Body of pancreas (tissue), 4 donors: ENCODE measurements at regions not wholly inside any gene's neighbourhood (a gene's known extent, or its start where the extent isn't known, plus 50 kb on each side); places are given as distances from the start of the nearest gene placed in this dataset.

ENCODE experiments used
- ATAC-seq: fragments of 150-250 bp; one replicate; pipeline ENCODE4 v1.9.1; 2016
- DNase-seq, 4 donors: peaks; one replicate each; pipeline ENCODE4 v3.0.0-alpha.2; 2019
- H3K27ac ChIP-seq, 4 donors: fragments of 200-600 bp; sonication (generic); 1 replicate in 3 of 4; 2 replicates in 1 of 4; pipeline versions ENCODE4 v1.5.1 to v1.6.1; 2016 to 2019; ENCODE audit warnings: mild to moderate bottlenecking in 1 of 4, mixed read lengths in 1 of 4, moderate library complexity in 1 of 4
- H3K27me3 ChIP-seq, 2 donors: fragments of 200-600 bp; sonication (generic); one replicate each; pipeline ENCODE4 v1.6.0; 2016; ENCODE audit warnings: mild to moderate bottlenecking in 1 of 2
- H3K36me3 ChIP-seq, 2 donors: fragments of 200-600 bp; sonication (generic); replicated peaks in 1 of 2; 2 replicates each; pipeline ENCODE4 v1.5.1; 2016; ENCODE audit warnings: low read depth in 2 of 2; ENCODE audit not compliant: insufficient read depth in 1 of 2
- H3K4me1 ChIP-seq: fragments of 200-600 bp; sonication (generic); one replicate; pipeline ENCODE4 v1.6.0; 2016
- H3K4me3 ChIP-seq, 2 donors: fragments of 200-600 bp; sonication (generic); 1 replicate in 1 of 2; 2 replicates in 1 of 2; pipeline ENCODE4 v1.5.1; 2016 to 2019
- H3K9me3 ChIP-seq, 3 donors: fragments of 200-600 bp; sonication (generic); 1 replicate in 2 of 3; 2 replicates in 1 of 3; pipeline ENCODE4 v1.5.1; 2016
- POLR2A ChIP-seq, 3 donors: fragments of 450-650 bp; IDR thresholded peaks; one replicate each; pipeline ENCODE4 v1.6.1; 2016; ENCODE audit warnings: antibody characterized with exemption in 3 of 3, mild to moderate bottlenecking in 2 of 3
- WGBS, 2 donors: methylation state at CpG; one replicate each; pipeline ENCODE4 v1.1.5; 2017; 5-methylcytosine and 5-hydroxymethylcytosine counted together
- intact Hi-C: fragments of 100-400 bp; cut with DNase I; formaldehyde crosslinking; loops from one replicate; pipeline ENCODE4 v1.15.1; 2023
- TF ChIP-seq, protein P1 (sequence below), 7 experiments: fragments of 450-650 bp in 4 of 7; fragments of 200-600 bp in 3 of 7; sonication (generic) in 3 of 7; IDR thresholded peaks; one replicate each; pipeline ENCODE4 v1.5.1; 2016 to 2019; ENCODE audit warnings: antibody characterized with exemption in 7 of 7

DNA sequence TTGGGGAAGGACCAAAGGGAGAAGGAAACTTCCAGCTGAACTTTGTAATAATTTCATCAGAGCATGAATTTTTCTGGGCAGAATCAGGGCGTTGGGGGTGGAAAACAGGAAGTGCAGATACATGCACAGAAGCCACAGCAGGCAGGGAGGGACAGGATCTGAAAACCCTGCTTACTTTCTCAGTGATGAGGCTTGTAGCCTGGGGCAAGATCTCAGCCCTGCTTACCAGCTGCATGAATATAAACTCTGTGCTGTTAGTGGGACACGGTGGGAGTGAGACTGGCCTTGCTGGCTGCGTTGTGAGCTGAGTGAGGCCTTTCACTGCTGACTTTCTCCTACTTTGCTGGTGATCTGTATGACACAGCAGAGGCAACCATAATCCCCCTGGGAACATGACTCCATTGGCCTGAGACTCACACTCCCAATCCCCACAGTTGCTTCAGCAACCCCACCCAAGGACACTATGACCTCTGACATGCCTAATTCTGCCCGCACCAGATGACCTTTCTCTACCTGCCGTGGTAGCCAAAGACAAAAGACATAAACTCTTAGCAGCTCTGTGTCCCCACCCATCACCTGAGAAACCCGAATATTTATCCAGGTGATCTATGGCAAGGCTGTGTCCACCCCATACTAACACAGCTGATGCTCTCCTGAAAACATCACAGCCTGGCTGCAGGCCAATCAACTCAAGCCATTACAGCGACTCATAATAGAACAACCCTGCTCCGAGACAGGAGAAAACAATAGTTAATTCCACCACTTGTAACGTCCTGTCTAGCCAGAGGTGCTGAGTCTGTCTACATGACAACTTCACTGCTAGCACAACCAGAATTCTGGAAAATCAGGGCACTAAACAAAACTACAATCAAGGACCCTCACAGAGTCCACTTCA is 190.7 kb upstream of the CHRM2 start:
- no peak for ATAC-seq
- no peak for TF ChIP-seq POLR2A (IDR thresholded peaks at IDR 0.05)
- intact Hi-C loops: no loop called here
- WGBS, 2 donors: 65 to 72% methylated on average over 7 to 9 of the region's 9 CpGs
- Histone ChIP-seq H3K27ac (no peak overlapping the region), H3K9me3 (no peaks in the 10 kb centered on the region), H3K4me3 (no peak overlapping the region), H3K4me1 (no peaks in the 10 kb centered on the region), H3K36me3 (no peaks in the 10 kb centered on the region), H3K27me3 (no peaks in the 10 kb centered on the region)
- no peak for DNase-seq

DNA sequence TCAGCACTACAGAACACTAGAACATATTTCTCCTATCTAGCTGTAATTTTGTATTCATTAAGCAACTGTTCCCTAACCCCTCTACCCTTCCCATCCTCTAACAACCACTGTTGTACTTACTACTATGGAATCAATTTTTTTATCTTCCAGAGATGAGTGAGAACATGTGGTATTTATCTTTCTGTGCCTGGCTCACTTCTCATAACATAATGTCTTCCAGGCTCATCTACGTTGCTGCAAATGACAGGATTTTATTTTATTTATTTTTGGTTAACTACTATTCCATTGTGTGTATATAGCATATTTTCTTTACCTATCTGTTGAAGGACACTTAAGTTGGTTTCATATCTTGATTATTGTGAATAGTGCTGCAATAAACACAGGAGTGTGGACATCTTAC is 200.9 kb upstream of the CHRM2 start:
- no peak overlapping the region for H3K27ac ChIP-seq
- DNase-seq (no peak), ATAC-seq (no peak)
- intact Hi-C loops: no loop called here
- H3K4me1 ChIP-seq: no peaks in the 10 kb centered on the region
- no peaks in the 10 kb centered on the region for H3K36me3 ChIP-seq
- no peaks in the 10 kb centered on the region for H3K9me3 ChIP-seq
- no peak overlapping the region for H3K4me3 ChIP-seq
- 39 to 48% methylated on average over 1 of the region's 1 CpG for WGBS, 2 donors
- TF ChIP-seq, protein P1, sequence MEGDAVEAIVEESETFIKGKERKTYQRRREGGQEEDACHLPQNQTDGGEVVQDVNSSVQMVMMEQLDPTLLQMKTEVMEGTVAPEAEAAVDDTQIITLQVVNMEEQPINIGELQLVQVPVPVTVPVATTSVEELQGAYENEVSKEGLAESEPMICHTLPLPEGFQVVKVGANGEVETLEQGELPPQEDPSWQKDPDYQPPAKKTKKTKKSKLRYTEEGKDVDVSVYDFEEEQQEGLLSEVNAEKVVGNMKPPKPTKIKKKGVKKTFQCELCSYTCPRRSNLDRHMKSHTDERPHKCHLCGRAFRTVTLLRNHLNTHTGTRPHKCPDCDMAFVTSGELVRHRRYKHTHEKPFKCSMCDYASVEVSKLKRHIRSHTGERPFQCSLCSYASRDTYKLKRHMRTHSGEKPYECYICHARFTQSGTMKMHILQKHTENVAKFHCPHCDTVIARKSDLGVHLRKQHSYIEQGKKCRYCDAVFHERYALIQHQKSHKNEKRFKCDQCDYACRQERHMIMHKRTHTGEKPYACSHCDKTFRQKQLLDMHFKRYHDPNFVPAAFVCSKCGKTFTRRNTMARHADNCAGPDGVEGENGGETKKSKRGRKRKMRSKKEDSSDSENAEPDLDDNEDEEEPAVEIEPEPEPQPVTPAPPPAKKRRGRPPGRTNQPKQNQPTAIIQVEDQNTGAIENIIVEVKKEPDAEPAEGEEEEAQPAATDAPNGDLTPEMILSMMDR (IDR thresholded peaks at IDR 0.05): no peak
- TF ChIP-seq POLR2A (IDR thresholded peaks at IDR 0.05): no peak
- no peaks in the 10 kb centered on the region for H3K27me3 ChIP-seq

DNA sequence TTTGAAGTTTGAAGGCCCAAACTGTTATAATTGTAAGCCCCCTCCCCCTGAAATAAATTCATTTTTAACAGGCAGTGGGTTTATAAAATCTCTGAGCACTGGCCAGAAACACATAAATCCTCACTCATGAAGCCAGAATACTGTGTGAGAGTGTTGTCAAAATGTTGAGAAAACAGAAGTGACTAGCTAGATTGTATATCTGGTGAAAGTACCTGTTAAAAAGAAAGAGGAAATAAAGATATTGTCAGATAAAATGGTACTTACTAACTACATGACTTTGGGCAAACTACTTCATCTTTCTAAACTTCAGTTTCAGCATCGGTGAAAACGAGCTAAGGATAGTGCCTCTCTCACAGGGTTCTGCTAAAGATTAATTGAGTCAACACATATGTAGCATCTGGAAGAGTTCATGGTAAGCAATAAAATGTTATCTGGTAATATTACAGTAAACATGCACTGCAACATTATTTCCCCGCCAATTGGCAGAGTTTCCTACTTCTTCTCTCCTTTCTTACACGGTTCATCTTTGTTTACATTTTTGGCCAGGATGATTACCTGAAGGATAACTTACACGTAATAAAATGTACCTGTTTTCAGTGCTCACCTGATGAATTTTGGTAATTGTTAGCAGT is 202.5 kb upstream of the CHRM2 start:
- WGBS, 2 donors: 34 to 47% methylated on average over 5 of the region's 5 CpGs
- Histone ChIP-seq H3K4me3 (no peak overlapping the region), H3K4me1 (no peaks in the 10 kb centered on the region), H3K27ac (no peak overlapping the region), H3K36me3 (no peaks in the 10 kb centered on the region), H3K9me3 (no peaks in the 10 kb centered on the region), H3K27me3 (no peaks in the 10 kb centered on the region)
- ATAC-seq (no peak), DNase-seq (no peak)
- intact Hi-C loops: no loop called here
- TF ChIP-seq, protein P1 (IDR thresholded peaks at IDR 0.05): no peak
- no peak for TF ChIP-seq POLR2A (IDR thresholded peaks at IDR 0.05)

DNA sequence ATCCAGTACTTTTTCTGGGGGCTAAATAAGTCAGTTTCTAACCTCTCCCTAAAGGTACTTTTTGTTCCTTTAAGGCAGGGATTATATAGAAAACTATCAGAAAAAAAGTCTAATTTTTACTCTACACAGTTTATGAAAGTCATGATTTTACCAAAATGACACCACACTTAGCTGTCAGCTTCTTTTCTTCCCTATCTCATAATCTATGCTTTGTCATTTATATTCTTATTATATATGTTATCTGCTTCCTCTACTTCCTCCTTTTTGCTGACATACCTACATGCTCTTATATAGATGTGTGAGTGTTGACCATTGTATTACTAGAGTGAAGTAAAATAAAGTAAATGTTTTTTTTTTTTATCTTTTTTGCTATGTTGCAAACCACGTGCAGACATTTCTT is 203.9 kb upstream of the CHRM2 start:
- Histone ChIP-seq H3K4me1 (no peaks in the 10 kb centered on the region), H3K36me3 (no peaks in the 10 kb centered on the region), H3K4me3 (no peak overlapping the region), H3K9me3 (no peaks in the 10 kb centered on the region), H3K27ac (no peak overlapping the region), H3K27me3 (no peaks in the 10 kb centered on the region)
- DNase-seq: no peak
- WGBS, 2 donors: 33 to 36% methylated on average over 1 of the region's 1 CpG
- TF ChIP-seq, protein P1 (IDR thresholded peaks at IDR 0.05): no peak
- TF ChIP-seq POLR2A (IDR thresholded peaks at IDR 0.05): no peak
- intact Hi-C loops: no loop called here
- no peak for ATAC-seq

DNA sequence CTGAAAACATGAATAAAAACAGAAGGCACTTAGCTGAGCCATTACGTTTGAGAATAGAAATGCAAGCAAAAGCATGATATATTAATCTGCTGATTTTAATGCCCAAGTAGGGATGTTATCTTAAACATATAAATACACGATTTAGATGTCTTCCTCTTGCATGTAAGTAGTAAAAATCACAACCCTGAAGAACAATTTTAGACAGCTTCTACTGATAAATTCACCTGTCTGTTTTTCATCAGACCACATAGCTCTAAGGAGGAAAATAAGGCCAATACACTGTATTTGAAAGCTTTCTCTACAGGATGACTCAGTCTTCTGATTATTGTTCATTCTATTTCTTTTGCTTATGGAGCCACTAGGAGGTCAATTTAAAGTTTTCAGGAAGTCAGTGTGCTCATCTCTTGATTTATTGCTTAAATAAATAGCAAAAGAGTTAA is 210.9 kb upstream of the CHRM2 start:
- Histone ChIP-seq H3K36me3 (no peaks in the 10 kb centered on the region), H3K27ac (no peak overlapping the region), H3K4me1 (no peaks in the 10 kb centered on the region), H3K9me3 (no peaks in the 10 kb centered on the region), H3K27me3 (no peaks in the 10 kb centered on the region), H3K4me3 (no peak overlapping the region)
- 42% methylated on average over 2 of the region's 2 CpGs for WGBS, 2 donors
- ATAC-seq (no peak), DNase-seq (no peak)
- intact Hi-C loops: no loop called here
- no peak for TF ChIP-seq POLR2A (IDR thresholded peaks at IDR 0.05)
- TF ChIP-seq, protein P1 (IDR thresholded peaks at IDR 0.05): no peak
